Osteocyte (in vitro differentiated cells): ENCODE measurements at regions not wholly inside any gene's neighbourhood (a gene's known extent, or its start where the extent isn't known, plus 50 kb on each side); places are given as distances from the start of the nearest gene placed in this dataset.

Experiments
- DNase-seq: peaks from one replicate; pipeline ENCODE4 v3.0.0; 2021; ENCODE audit warnings: mixed read lengths; ENCODE audit not compliant: unreplicated experiment; ENCODE audit errors: extremely low spot score
- H3K27ac Mint-ChIP-seq: one replicate; pipeline ENCODE4 v1.8.0; 2021; ENCODE audit warnings: mild to moderate bottlenecking, mixed read lengths; ENCODE audit not compliant: unreplicated experiment
- H3K27me3 Mint-ChIP-seq: one replicate; pipeline ENCODE4 v1.8.0; 2021; ENCODE audit warnings: mixed read lengths; ENCODE audit not compliant: unreplicated experiment
- H3K36me3 Mint-ChIP-seq: one replicate; pipeline ENCODE4 v1.8.0; 2021; ENCODE audit warnings: mixed read lengths; ENCODE audit not compliant: unreplicated experiment
- H3K4me1 Mint-ChIP-seq: one replicate; pipeline ENCODE4 v1.8.0; 2021; ENCODE audit warnings: mixed read lengths; ENCODE audit not compliant: unreplicated experiment
- H3K4me3 Mint-ChIP-seq: one replicate; pipeline ENCODE4 v1.8.0; 2021; ENCODE audit warnings: mild to moderate bottlenecking, moderate library complexity, mixed read lengths; ENCODE audit not compliant: unreplicated experiment
- H3K9me3 Mint-ChIP-seq: one replicate; pipeline ENCODE4 v1.8.0; 2021; ENCODE audit warnings: mixed read lengths; ENCODE audit not compliant: unreplicated experiment
- TF ChIP-seq, protein P1 (sequence below): fragments of 200-600 bp; sonication (generic); IDR thresholded peaks from 2 replicates; pipeline ENCODE4 v1.5.0; 2021; ENCODE audit warnings: antibody characterized with exemption, mild to moderate bottlenecking, moderate library complexity

DNA sequence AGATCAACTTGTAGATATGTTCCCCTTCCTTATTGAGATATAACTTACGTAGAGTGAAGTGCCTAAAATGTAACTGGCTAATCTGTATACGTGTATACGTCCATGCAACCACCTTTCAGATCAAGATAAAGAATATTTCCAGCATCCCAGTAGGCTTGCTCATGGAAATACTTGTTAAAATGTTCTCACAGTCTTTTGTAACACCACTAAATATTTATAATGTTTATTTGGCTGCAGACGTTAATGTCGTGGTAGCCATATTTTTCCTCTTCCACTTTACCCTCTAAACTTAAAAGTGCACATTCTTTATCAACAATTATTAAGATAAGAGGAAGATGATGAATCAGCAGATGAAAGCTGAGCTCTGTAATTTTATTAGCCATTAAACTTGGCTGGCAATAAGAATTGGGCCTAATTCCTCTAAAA lies 447.4 kb downstream of the AEBP2 start:
- Mint-ChIP-seq H3K36me3 (peaks cover 5% of the 10 kb centered on the region), H3K9me3 (peaks cover 6% of the 10 kb centered on the region), H3K4me1 (peaks cover 59% of the 10 kb centered on the region), H3K4me3 (no peak overlapping the region), H3K27ac (no peak overlapping the region), H3K27me3 (no peaks in the 10 kb centered on the region)
- no peak for DNase-seq
- TF ChIP-seq, protein P1, sequence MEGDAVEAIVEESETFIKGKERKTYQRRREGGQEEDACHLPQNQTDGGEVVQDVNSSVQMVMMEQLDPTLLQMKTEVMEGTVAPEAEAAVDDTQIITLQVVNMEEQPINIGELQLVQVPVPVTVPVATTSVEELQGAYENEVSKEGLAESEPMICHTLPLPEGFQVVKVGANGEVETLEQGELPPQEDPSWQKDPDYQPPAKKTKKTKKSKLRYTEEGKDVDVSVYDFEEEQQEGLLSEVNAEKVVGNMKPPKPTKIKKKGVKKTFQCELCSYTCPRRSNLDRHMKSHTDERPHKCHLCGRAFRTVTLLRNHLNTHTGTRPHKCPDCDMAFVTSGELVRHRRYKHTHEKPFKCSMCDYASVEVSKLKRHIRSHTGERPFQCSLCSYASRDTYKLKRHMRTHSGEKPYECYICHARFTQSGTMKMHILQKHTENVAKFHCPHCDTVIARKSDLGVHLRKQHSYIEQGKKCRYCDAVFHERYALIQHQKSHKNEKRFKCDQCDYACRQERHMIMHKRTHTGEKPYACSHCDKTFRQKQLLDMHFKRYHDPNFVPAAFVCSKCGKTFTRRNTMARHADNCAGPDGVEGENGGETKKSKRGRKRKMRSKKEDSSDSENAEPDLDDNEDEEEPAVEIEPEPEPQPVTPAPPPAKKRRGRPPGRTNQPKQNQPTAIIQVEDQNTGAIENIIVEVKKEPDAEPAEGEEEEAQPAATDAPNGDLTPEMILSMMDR = no peak

DNA sequence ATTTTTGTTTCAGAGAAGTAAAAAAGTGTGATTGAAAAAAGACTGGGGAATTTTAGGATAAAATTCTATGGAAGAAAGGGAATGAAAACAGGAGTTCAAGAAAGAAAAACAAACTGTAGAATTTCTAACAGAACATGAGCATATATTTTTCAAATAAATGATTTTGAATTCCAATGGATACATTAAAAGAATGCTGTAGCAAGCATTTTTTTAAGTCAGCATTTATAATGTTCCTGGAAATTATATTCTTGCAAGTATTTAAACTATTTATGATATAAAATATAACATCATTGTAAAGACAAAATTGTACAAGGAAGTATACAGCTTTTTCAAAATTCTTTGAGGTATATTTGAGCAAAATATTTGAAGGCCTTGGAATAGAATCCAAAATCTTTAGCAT lies 450.7 kb downstream of the AEBP2 start:
- H3K27ac Mint-ChIP-seq = peak overlapping the region; percentile 58
- H3K4me3 Mint-ChIP-seq = no peak overlapping the region
- TF ChIP-seq, protein P1 = no peak
- H3K36me3 Mint-ChIP-seq = no peaks in the 10 kb centered on the region
- H3K9me3 Mint-ChIP-seq = no peaks in the 10 kb centered on the region
- no peaks in the 10 kb centered on the region for H3K27me3 Mint-ChIP-seq
- H3K4me1 Mint-ChIP-seq = peaks cover 69% of the 10 kb centered on the region
- no peak for DNase-seq

DNA sequence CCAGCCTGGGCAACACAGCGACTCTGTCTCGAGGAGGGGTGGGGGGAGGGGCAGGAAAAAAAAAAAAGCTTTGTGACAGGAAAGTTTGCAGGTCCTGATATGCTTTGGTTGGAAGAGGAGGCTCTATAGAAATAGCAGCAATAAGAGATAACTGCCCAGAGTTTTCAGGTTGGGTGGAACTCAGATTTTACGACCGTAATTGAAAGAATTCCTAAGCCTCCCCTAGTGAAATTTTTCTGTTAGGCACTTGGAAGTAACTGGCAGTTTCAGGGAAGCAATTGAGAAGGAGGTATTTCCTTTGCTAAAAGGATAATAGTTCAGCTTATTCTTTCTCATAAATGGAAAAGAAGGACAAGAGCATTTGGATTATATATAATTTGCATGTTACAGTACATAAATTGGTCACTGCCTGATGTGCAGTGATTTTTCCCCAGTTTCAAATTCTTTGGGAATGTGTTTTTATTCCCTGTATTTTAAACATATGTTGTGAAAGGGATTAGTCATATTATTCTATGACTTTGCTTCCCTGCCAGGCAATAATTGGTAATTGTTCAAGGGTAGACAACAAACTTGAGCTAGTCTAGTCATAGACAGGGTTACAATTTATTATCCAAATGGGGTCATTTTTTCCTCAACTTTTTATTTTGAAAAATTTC lies 452.8 kb downstream of the AEBP2 start:
- Mint-ChIP-seq H3K27ac (peak overlapping the region; percentile 61), H3K4me3 (no peak overlapping the region), H3K36me3 (no peaks in the 10 kb centered on the region), H3K4me1 (peaks cover 71% of the 10 kb centered on the region), H3K27me3 (no peaks in the 10 kb centered on the region), H3K9me3 (no peaks in the 10 kb centered on the region)
- DNase-seq = no peak
- TF ChIP-seq, protein P1 = no peak

DNA sequence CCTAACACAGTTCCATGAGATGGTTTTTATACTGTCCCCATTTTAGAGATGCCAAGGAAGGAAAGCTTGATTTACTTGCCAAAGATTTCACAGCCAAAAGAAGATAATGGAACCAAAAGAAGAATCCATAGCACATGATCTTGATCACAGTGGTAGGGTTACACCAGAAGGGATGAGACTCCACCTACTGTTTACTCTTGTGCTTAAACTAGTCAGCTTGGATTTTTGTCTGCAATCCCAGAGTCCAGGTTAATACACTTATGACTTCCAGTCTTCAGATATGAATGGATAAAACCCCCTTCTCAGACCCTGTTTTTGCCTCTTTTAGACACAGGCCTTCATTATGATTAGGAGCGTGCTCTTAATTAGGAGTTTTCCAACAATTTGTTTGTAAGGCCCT lies 454.2 kb downstream of the AEBP2 start:
- DNase-seq = no peak
- H3K27me3 Mint-ChIP-seq = no peaks in the 10 kb centered on the region
- H3K4me3 Mint-ChIP-seq = no peak overlapping the region
- TF ChIP-seq, protein P1 = peak; percentile 37
- no peaks in the 10 kb centered on the region for H3K9me3 Mint-ChIP-seq
- no peak overlapping the region for H3K27ac Mint-ChIP-seq
- peaks cover 69% of the 10 kb centered on the region for H3K4me1 Mint-ChIP-seq
- peaks cover 1% of the 10 kb centered on the region for H3K36me3 Mint-ChIP-seq

DNA sequence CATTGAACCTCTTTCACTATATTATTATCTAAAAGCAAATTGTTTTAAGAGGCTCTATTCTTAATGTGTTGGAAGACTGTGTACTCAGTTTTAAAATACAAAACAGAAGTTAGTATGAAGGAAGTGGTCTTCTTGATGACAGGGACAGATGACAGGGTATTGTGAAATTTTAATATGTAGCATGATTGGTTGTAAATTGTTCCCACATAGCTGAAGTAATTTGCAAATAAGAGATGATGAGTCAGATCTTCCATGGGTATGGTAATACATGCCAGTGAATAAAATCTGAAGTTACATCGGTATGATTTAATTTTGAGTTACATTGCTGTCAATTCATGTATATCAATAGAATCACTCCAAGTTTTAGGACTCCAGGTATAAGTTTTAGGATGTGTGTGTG lies 454.8 kb downstream of the AEBP2 start:
- DNase-seq = no peak

More for the DNA sequence above, 454.8 kb downstream of the AEBP2 start:
- Mint-ChIP-seq H3K36me3 (peaks cover 2% of the 10 kb centered on the region), H3K4me3 (no peak overlapping the region), H3K27ac (peak overlapping the region; percentile 76), H3K9me3 (no peaks in the 10 kb centered on the region), H3K4me1 (peaks cover 69% of the 10 kb centered on the region), H3K27me3 (no peaks in the 10 kb centered on the region)
- TF ChIP-seq, protein P1 = no peak
